ENCODE measurements at regions not wholly inside any gene's neighbourhood (a gene's known extent, or its start where the extent isn't known, plus 50 kb on each side); places are given as distances from the start of the nearest gene placed in this dataset.
"Not testable (repeated sequence)": the region's sequence is repeated elsewhere in the genome, so short reads cannot be mapped to it uniquely, and the experiment has no call there.

- DNase-seq, result no peak
Observed at GRCh38 chr11:50088231-50088630, 55.6 kb downstream of the OR4C45 start.

GRCh38 chr11:50098186-50098725, 65.6 kb downstream of the OR4C45 start:
- DNase-seq, result no peak

- no peak for DNase-seq
Observed at GRCh38 chr11:50102916-50103315, 70.2 kb downstream of the OR4C45 start.

GRCh38 chr11:50140686-50141085, 108.0 kb downstream of the OR4C45 start:
- not testable (repeated sequence) for DNase-seq

GRCh38 chr11:50146308-50146707, 113.6 kb downstream of the OR4C45 start:
- DNase-seq, result not testable (repeated sequence)

GRCh38 chr11:50147946-50148345, 115.3 kb downstream of the OR4C45 start:
- not testable (repeated sequence) for DNase-seq

- DNase-seq, result no peak
Observed at GRCh38 chr11:50155508-50155907, 122.8 kb downstream of the OR4C45 start.

- no peak for DNase-seq
Observed at GRCh38 chr11:50164050-50164449, 131.4 kb downstream of the OR4C45 start.

- no peak for DNase-seq
Observed at GRCh38 chr11:50169634-50170033, 137.0 kb downstream of the OR4C45 start.

- no peak for DNase-seq
Observed at GRCh38 chr11:50170115-50170514, 137.4 kb downstream of the OR4C45 start.

GRCh38 chr11:50174189-50174588, 141.5 kb downstream of the OR4C45 start:
- no peak for DNase-seq

- DNase-seq, result no peak
Observed at GRCh38 chr11:50174975-50175374, 142.3 kb downstream of the OR4C45 start.

- no peak for DNase-seq
Observed at GRCh38 chr11:50178737-50179136, 146.1 kb downstream of the OR4C45 start.

GRCh38 chr11:50181334-50181733, 148.7 kb downstream of the OR4C45 start:
- DNase-seq, result no peak

- no peak for DNase-seq
Observed at GRCh38 chr11:50182486-50182885, 149.8 kb downstream of the OR4C45 start.

- not testable (repeated sequence) for DNase-seq
Observed at GRCh38 chr11:50183170-50183569, 150.5 kb downstream of the OR4C45 start.

- no peak for DNase-seq
Observed at GRCh38 chr11:50186146-50186545, 153.5 kb downstream of the OR4C45 start.

- DNase-seq, result no peak
Observed at GRCh38 chr11:50187220-50187619, 154.5 kb downstream of the OR4C45 start.

GRCh38 chr11:50188040-50188439, 155.4 kb downstream of the OR4C45 start:
- DNase-seq, result no peak

- no peak for DNase-seq
Observed at GRCh38 chr11:50192743-50193142, 160.1 kb downstream of the OR4C45 start.

- no peak for DNase-seq
Observed at GRCh38 chr11:50214376-50214775, 181.7 kb downstream of the OR4C45 start.

- no peak for DNase-seq
Observed at GRCh38 chr11:50220651-50221050, 188.0 kb downstream of the OR4C45 start.

GRCh38 chr11:50238368-50238767, 205.7 kb downstream of the OR4C45 start:
- not testable (repeated sequence) for DNase-seq

- DNase-seq, result no peak
Observed at GRCh38 chr11:50246183-50246582, 213.5 kb downstream of the OR4C45 start.

GRCh38 chr11:50246699-50247098, 214.0 kb downstream of the OR4C45 start:
- DNase-seq, result no peak

All from muscle of back (tissue), 3 donors.